ENCODE measurements at regions not wholly inside any gene's neighbourhood (a gene's known extent, or its start where the extent isn't known, plus 50 kb on each side); places are given as distances from the start of the nearest gene placed in this dataset.

GRCh38 chr10:43775384-43775783 is 126.7 kb upstream of the ZNF32 start:
- Histone ChIP-seq H3K36me3 (replicated peaks) (no peaks in the 10 kb centered on the region), H3K4me3 (ENCODE audit: low read depth, low read length) (no peak overlapping the region), H3K27me3 (replicated peaks) (no peaks in the 10 kb centered on the region), H3K27ac (no peak overlapping the region)
- TF ChIP-seq CTCF (IDR thresholded peaks at IDR 0.05; ENCODE audit: low read depth, low read length, missing control alignments), result no peak
- DNase-seq, result no peak
- in situ Hi-C loops (cut with HindIII; ENCODE audit: low pct_ligation_motif_present, low sequenced_read_pairs), result no loop called here

GRCh38 chr10:43774234-43774769 is 125.6 kb upstream of the ZNF32 start:
- Histone ChIP-seq H3K4me3 (ENCODE audit: low read depth, low read length) (no peak overlapping the region), H3K27me3 (replicated peaks) (no peaks in the 10 kb centered on the region), H3K36me3 (replicated peaks) (no peaks in the 10 kb centered on the region), H3K27ac (no peak overlapping the region)
- DNase-seq, result no peak
- no peak for TF ChIP-seq CTCF (IDR thresholded peaks at IDR 0.05; ENCODE audit: low read depth, low read length, missing control alignments)
- in situ Hi-C loops (cut with HindIII; ENCODE audit: low pct_ligation_motif_present, low sequenced_read_pairs), result no loop called here

- no peak overlapping the region for H3K4me3 ChIP-seq (ENCODE audit: low read depth, low read length)
- no peak overlapping the region for H3K27ac ChIP-seq
- H3K36me3 ChIP-seq (replicated peaks), result no peaks in the 10 kb centered on the region
- in situ Hi-C loops (cut with HindIII; ENCODE audit: low pct_ligation_motif_present, low sequenced_read_pairs), result no loop called here
- DNase-seq, result no peak
- H3K27me3 ChIP-seq (replicated peaks), result no peaks in the 10 kb centered on the region
- no peak for TF ChIP-seq CTCF (IDR thresholded peaks at IDR 0.05; ENCODE audit: low read depth, low read length, missing control alignments)
These were observed 125.1 kb upstream of the ZNF32 start for GRCh38 chr10:43773736-43774135.

GRCh38 chr10:43772171-43772570 is 123.5 kb upstream of the ZNF32 start:
- no peaks in the 10 kb centered on the region for H3K36me3 ChIP-seq (replicated peaks)
- no peak overlapping the region for H3K4me3 ChIP-seq (ENCODE audit: low read depth, low read length)
- no peak overlapping the region for H3K27ac ChIP-seq
- no peaks in the 10 kb centered on the region for H3K27me3 ChIP-seq (replicated peaks)
- no peak for DNase-seq
- TF ChIP-seq CTCF (IDR thresholded peaks at IDR 0.05; ENCODE audit: low read depth, low read length, missing control alignments), result no peak
- in situ Hi-C loops (cut with HindIII; ENCODE audit: low pct_ligation_motif_present, low sequenced_read_pairs), result no loop called here

- no peak for TF ChIP-seq CTCF (IDR thresholded peaks at IDR 0.05; ENCODE audit: low read depth, low read length, missing control alignments)
- no peak for DNase-seq
- no peak overlapping the region for H3K27ac ChIP-seq
- H3K36me3 ChIP-seq (replicated peaks), result no peaks in the 10 kb centered on the region
- H3K4me3 ChIP-seq (ENCODE audit: low read depth, low read length), result no peak overlapping the region
- no peaks in the 10 kb centered on the region for H3K27me3 ChIP-seq (replicated peaks)
- in situ Hi-C loops (cut with HindIII; ENCODE audit: low pct_ligation_motif_present, low sequenced_read_pairs), result no loop called here
These were observed 123.0 kb upstream of the ZNF32 start for GRCh38 chr10:43771675-43772074.

GRCh38 chr10:43765516-43765915 is 116.8 kb upstream of the ZNF32 start:
- no peak for DNase-seq
- in situ Hi-C loops (cut with HindIII; ENCODE audit: low pct_ligation_motif_present, low sequenced_read_pairs), result no loop called here
- no peaks in the 10 kb centered on the region for H3K36me3 ChIP-seq (replicated peaks)
- H3K27me3 ChIP-seq (replicated peaks), result no peaks in the 10 kb centered on the region
- TF ChIP-seq CTCF (IDR thresholded peaks at IDR 0.05; ENCODE audit: low read depth, low read length, missing control alignments), result no peak
- H3K4me3 ChIP-seq (ENCODE audit: low read depth, low read length), result no peak overlapping the region
- H3K27ac ChIP-seq, result no peak overlapping the region

Measured in brain microvascular endothelial cell (primary cell).